ENCODE measurements at regions not wholly inside any gene's neighbourhood (a gene's known extent, or its start where the extent isn't known, plus 50 kb on each side); places are given as distances from the start of the nearest gene placed in this dataset.

GRCh38 chr19:27846944-27847343, 1366.0 kb downstream of the UQCRFS1 start:
- no peaks in the 10 kb centered on the region for H4K20me1 ChIP-seq (ENCODE audit: control insufficient read depth, insufficient read depth)
- RAD21 ChIA-PET (ENCODE audit: unreplicated experiment): no interaction called here
- no peaks in the 10 kb centered on the region for H3K79me2 ChIP-seq (ENCODE audit: control insufficient read depth, insufficient read depth, low read length)
- H3K36me3 ChIP-seq (ENCODE audit: control insufficient read depth in 2 of 2, insufficient read depth in 2 of 2, low read length in 1 of 2): no peaks in the 10 kb centered on the region
- ATAC-seq: no peak
- FAIRE-seq: no peak
- H3K4me2 ChIP-seq (ENCODE audit: control insufficient read depth, insufficient read depth): no peak overlapping the region
- no TSS peak for BruUV-seq (replicated peaks)
- H3K4me3 ChIP-seq: no peak overlapping the region
- no peak overlapping the region for H2AFZ ChIP-seq (ENCODE audit: control insufficient read depth, low read depth, low read length)
- no peak overlapping the region for H3K9ac ChIP-seq (ENCODE audit: control insufficient read depth, insufficient read depth, low read length)
- POLR2A ChIA-PET: no interaction called here
- in situ Hi-C loops (cut with MboI): no loop called here
- intact Hi-C loops (cut with micrococcal nuclease; ENCODE audit: unreplicated experiment): no loop called here
- H3K9me3 ChIP-seq (replicated peaks; ENCODE audit: control insufficient read depth, insufficient read depth, low read length): no peaks in the 10 kb centered on the region; the same call in 2 of the 3 replicates
- H3K4me1 ChIP-seq (ENCODE audit: control insufficient read depth, insufficient read depth, low read length): no peaks in the 10 kb centered on the region
- no peaks in the 10 kb centered on the region for H3K27me3 ChIP-seq (replicated peaks in 1 of 2; ENCODE audit: control insufficient read depth in 2 of 2, insufficient read depth in 2 of 2, low read length in 1 of 2)
- SMC1A ChIA-PET (ENCODE audit: uncharacterized antibody, unreplicated experiment): no interaction called here
- DNase-seq (ENCODE audit: low read depth, low spot score): no peak
- TF ChIP-seq KLF5 (IDR thresholded peaks at IDR 0.05; ENCODE audit: partially characterized antibody): no peak
- no peak for TF ChIP-seq ZZZ3 (IDR thresholded peaks at IDR 0.05; ENCODE audit: control insufficient read depth, insufficient read length, low read depth)
- no peak overlapping the region for H3K27ac ChIP-seq (ENCODE audit: control insufficient read depth, insufficient read depth)
- 31% methylated on average over 5 of the region's 5 CpGs for whole genome bisulfite sequencing (ENCODE audit: insufficient coverage, insufficient replicate concordance, low lambda C conversion rate, missing lambda C conversion rate)
- CTCF ChIA-PET: no interaction called here

DNA sequence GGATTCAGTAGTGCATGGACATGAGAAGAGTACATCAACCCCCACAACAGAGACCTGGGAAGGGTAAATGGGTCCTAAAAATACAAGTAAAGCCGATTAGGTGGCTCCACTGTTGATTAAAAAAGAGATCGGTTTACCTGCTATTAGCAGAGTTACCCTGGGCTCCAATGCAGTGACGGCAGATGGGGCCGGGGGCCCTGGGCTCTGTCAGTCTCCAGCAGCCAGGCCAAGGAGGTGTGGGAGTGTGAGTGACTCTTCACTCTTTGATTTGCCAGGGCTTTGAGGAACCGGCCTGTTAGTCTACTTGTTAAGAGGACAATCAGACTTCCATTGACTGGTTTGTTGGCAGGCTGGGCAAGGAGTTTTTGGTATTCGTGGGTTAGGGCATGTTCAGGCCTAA, 1368.7 kb downstream of the UQCRFS1 start:
- intact Hi-C loops (cut with micrococcal nuclease; ENCODE audit: unreplicated experiment) (no loop called here), in situ Hi-C loops (cut with MboI) (no loop called here)
- Histone ChIP-seq H3K9ac (ENCODE audit: control insufficient read depth, insufficient read depth, low read length) (no peak overlapping the region), H3K4me2 (ENCODE audit: control insufficient read depth, insufficient read depth) (no peak overlapping the region), H3K9me3 (replicated peaks; ENCODE audit: control insufficient read depth, insufficient read depth, low read length) (no peaks in the 10 kb centered on the region; the same call in 2 of the 3 replicates), H3K36me3 (ENCODE audit: control insufficient read depth in 2 of 2, insufficient read depth in 2 of 2, low read length in 1 of 2) (no peaks in the 10 kb centered on the region), H3K27ac (ENCODE audit: control insufficient read depth, insufficient read depth) (no peak overlapping the region), H3K4me3 (no peak overlapping the region), H3K4me1 (ENCODE audit: control insufficient read depth, insufficient read depth, low read length) (no peaks in the 10 kb centered on the region), H2AFZ (ENCODE audit: control insufficient read depth, low read depth, low read length) (no peak overlapping the region), H3K79me2 (ENCODE audit: control insufficient read depth, insufficient read depth, low read length) (no peaks in the 10 kb centered on the region), H3K27me3 (replicated peaks in 1 of 2; ENCODE audit: control insufficient read depth in 2 of 2, insufficient read depth in 2 of 2, low read length in 1 of 2) (no peaks in the 10 kb centered on the region), H4K20me1 (ENCODE audit: control insufficient read depth, insufficient read depth) (no peaks in the 10 kb centered on the region)
- ATAC-seq: no peak
- ChIA-PET CTCF (no interaction called here), SMC1A (ENCODE audit: uncharacterized antibody, unreplicated experiment) (no interaction called here), POLR2A (no interaction called here), RAD21 (ENCODE audit: unreplicated experiment) (no interaction called here)
- no peak for FAIRE-seq
- 58% methylated on average over 6 of the region's 6 CpGs for WGBS (ENCODE audit: insufficient coverage, insufficient replicate concordance, low lambda C conversion rate, missing lambda C conversion rate)
- BruUV-seq (replicated peaks): no TSS peak
- TF ChIP-seq JUND (IDR thresholded peaks at IDR 0.05; ENCODE audit: low read depth, low read length): no peak
- no peak for TF ChIP-seq RELA (IDR thresholded peaks at IDR 0.05; ENCODE audit: borderline replicate concordance, partially characterized antibody)
- TF ChIP-seq RBBP5 (conservative IDR thresholded peaks at IDR 0.05): no peak
- TF ChIP-seq SIN3A (IDR thresholded peaks at IDR 0.05; ENCODE audit: low read depth, low read length): no peak
- no peak for TF ChIP-seq BRCA1 (IDR thresholded peaks at IDR 0.05; ENCODE audit: low read depth, low read length)
- TF ChIP-seq ASH2L (IDR thresholded peaks at IDR 0.05; ENCODE audit: borderline replicate concordance, low read depth): no peak
- no peak for TF ChIP-seq MLLT1 (IDR thresholded peaks at IDR 0.05)
- TF ChIP-seq, protein P1, sequence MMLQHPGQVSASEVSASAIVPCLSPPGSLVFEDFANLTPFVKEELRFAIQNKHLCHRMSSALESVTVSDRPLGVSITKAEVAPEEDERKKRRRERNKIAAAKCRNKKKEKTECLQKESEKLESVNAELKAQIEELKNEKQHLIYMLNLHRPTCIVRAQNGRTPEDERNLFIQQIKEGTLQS (IDR thresholded peaks at IDR 0.05; ENCODE audit: borderline replicate concordance, extremely low read depth, low read depth, low read length): no peak
- TF ChIP-seq ZNF622 (IDR thresholded peaks at IDR 0.05): no peak
- no peak for DNase-seq (ENCODE audit: low read depth, low spot score)
